ENCODE measurements at regions not wholly inside any gene's neighbourhood (a gene's known extent, or its start where the extent isn't known, plus 50 kb on each side); places are given as distances from the start of the nearest gene placed in this dataset.

DNA sequence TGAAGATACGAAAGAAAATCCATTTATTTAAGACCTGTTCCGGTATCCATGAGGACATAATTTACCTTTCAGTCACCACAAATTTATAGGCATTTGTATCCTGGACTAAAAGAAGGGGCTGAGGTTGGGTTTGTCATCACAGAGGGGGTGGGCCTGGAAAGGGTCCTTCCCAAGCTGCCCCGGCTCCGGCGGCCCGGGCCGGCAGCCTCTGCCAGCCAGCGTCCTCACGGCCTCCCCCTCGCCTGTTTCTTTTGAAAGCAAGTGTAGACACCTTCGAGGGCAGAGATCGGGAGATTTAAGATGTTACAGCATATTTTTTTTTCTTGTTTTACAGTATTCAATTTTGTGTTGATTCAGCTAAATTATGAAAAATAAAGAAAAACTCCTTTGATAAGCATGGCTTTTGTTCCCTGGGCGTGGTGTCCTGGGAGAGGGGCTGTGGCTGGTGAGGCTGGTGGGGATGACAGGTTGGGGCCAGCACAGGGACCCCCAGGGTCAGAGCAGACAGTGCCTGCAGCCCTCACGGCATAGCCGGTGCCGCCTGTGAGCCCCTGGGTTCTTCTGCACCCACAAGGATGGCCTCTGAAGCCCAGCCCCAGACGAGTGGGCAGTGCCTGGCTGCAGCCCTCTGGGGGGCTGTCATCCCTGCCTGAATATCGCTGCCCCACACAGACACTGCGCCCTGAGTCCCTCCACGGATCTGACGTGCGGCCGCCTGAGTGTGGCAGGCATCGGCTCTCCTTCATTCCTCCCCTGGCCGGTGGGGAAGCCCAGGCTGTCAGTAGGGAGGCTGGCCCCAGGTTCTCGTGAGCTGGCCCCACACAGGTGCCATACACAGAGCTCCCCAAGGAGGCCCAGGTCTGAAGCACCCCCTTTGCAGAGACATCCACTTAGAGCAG is 1075.9 kb downstream of the BRD1 start:
- DNase-seq (ENCODE audit: extremely low read depth, low read depth) = no peak
- no peak for TF ChIP-seq CTCF (IDR thresholded peaks at IDR 0.05; ENCODE audit: low read depth, low read length)

DNA sequence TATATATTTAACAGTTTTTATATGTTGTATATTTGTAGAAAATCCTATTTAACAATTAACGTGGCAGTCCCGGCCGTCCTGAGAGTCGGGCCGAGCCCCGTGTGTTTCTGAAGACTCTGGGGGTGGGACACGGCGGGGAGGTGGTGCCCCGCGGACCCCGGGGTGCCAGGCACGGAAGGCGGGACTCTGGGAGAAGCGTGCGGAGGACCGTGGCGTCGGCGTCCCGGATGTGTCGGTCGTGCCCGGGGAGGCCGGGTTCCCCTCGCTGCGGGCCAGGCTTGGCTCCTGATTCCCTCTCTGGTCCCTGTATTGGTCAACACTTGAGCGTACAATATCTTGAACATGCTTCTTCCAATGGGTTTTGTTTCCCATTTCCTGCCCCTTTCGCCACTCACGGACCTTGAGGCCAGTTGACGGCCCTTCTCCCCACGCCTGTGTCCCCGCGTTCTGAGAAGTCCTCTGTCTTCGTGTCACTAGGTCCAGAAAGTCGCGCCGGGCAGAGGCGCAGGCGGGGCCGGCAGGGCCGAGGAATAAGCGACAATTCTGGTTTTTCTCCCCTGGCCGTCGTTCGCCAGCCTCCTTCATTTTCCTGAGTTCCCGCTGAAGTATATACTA is 1076.7 kb downstream of the BRD1 start:
- TF ChIP-seq CTCF (IDR thresholded peaks at IDR 0.05; ENCODE audit: low read depth, low read length) = no peak

GRCh38 chr22:48750282-48750681 is 1077.4 kb downstream of the BRD1 start:
- no peak for TF ChIP-seq CTCF (IDR thresholded peaks at IDR 0.05; ENCODE audit: low read depth, low read length)
- no peak for DNase-seq (ENCODE audit: extremely low read depth, low read depth)

More for the DNA sequence above, 1076.7 kb downstream of the BRD1 start:
- DNase-seq (ENCODE audit: extremely low read depth, low read depth) = no peak

DNA sequence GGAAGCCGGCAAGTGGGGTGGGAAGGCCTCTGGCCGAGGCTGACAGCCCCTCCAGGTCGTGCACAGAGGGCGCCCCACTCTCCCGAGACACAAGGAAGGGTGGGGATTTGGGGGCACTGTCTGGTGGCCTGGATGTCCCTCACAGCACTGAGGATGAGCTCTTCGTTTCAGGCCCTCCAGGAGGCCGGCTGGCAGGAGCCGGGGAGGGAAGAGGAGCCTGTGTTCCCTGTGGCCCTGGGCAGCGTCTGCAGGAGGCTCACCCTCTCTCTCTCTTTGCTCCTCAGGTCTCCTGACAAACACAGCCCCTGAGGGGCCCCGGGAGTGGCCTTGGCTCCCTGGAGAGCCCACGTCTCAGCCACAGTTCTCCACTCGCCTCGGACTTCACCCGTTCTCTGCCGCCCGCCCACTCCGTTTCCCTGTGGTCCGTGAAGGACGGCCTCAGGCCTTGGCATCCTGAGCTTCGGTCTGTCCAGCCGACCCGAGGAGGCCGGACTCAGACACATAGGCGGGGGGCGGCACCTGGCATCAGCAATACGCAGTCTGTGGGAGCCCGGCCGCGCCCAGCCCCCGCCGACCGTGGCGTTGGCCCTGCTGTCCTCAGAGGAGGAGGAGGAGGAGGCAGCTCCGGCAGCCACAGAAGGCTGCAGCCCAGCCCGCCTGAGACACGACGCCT is 1078.0 kb downstream of the BRD1 start:
- DNase-seq (ENCODE audit: extremely low read depth, low read depth) = no peak

DNA sequence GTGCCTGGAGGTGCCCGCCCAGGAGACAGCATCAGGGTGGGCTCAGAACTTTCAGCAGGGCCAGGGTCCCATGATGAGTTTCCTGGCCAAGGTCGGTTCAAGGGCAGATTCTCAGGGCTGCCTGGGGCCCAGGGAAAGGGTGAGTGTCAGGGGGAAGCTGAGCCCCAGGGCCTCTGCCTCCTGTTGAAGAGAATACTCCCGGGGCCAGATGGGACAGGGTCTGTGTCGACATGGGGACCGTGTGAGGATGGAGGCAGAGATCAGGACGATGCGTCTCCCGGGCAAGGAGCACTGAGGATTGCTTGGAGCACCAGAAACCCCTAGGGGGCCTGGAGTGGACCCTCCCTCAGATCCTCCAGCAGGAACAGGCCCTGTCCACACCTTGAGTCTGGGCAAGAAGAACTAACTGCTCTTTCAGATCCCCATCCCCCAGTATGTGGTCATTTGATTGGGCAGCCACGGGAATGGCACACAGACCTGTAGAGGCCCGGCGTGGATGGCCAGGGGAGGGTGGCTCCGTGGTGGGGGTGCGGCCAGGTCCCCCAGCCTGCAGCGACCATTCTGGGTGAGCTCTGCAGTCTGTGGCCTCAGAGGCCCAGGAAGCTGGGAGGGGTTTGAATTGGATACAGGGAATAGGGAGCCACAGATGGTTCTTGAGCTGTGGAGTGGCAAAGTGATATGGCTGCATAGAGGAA is 1078.7 kb downstream of the BRD1 start:
- TF ChIP-seq CTCF (IDR thresholded peaks at IDR 0.05; ENCODE audit: low read depth, low read length) = no peak
- no peak for DNase-seq (ENCODE audit: extremely low read depth, low read depth)

More for the DNA sequence above, 1078.0 kb downstream of the BRD1 start:
- no peak for TF ChIP-seq CTCF (IDR thresholded peaks at IDR 0.05; ENCODE audit: low read depth, low read length)

- no peak for DNase-seq (ENCODE audit: extremely low read depth, low read depth)
- TF ChIP-seq CTCF (IDR thresholded peaks at IDR 0.05; ENCODE audit: low read depth, low read length) = no peak
Observed at GRCh38 chr22:48748113-48748859, 1079.4 kb downstream of the BRD1 start.
